ENCODE measurements at regions not wholly inside any gene's neighbourhood (a gene's known extent, or its start where the extent isn't known, plus 50 kb on each side); places are given as distances from the start of the nearest gene placed in this dataset.
"Not testable (repeated sequence)": the region's sequence is repeated elsewhere in the genome, so short reads cannot be mapped to it uniquely, and the experiment has no call there.

- DNase-seq, result no peak
Measured at GRCh38 chr6:4366635-4367395, 231.4 kb upstream of the ECI2 start.

GRCh38 chr6:4365686-4366085 lies 230.3 kb upstream of the ECI2 start:
- DNase-seq, result no peak

GRCh38 chr6:4364711-4365110 lies 229.3 kb upstream of the ECI2 start:
- DNase-seq, result no peak

- no peak for DNase-seq
Measured at GRCh38 chr6:4364172-4364571, 228.8 kb upstream of the ECI2 start.

- DNase-seq, result no peak
Measured at GRCh38 chr6:4363656-4364055, 228.3 kb upstream of the ECI2 start.

GRCh38 chr6:4362326-4362725 lies 227.0 kb upstream of the ECI2 start:
- no peak for DNase-seq

GRCh38 chr6:4360920-4361319 lies 225.5 kb upstream of the ECI2 start:
- DNase-seq, result no peak

- DNase-seq, result no peak
Measured at GRCh38 chr6:4359108-4359730, 223.8 kb upstream of the ECI2 start.

GRCh38 chr6:4358414-4359107 lies 223.2 kb upstream of the ECI2 start:
- DNase-seq, result no peak

- not testable (repeated sequence) for DNase-seq
Measured at GRCh38 chr6:4357660-4358152, 222.3 kb upstream of the ECI2 start.

GRCh38 chr6:4356899-4357659 lies 221.7 kb upstream of the ECI2 start:
- no peak for DNase-seq

- no peak for DNase-seq
Measured at GRCh38 chr6:4355241-4355640, 219.9 kb upstream of the ECI2 start.

- no peak for DNase-seq
Measured at GRCh38 chr6:4354181-4354580, 218.8 kb upstream of the ECI2 start.

GRCh38 chr6:4352731-4353130 lies 217.4 kb upstream of the ECI2 start:
- no peak for DNase-seq

- DNase-seq, result no peak
Measured at GRCh38 chr6:4352322-4352669, 216.9 kb upstream of the ECI2 start.

- DNase-seq, result no peak
Measured at GRCh38 chr6:4351520-4352321, 216.3 kb upstream of the ECI2 start.

- DNase-seq, result no peak
Measured at GRCh38 chr6:4350567-4351519, 215.5 kb upstream of the ECI2 start.

- DNase-seq, result no peak
Measured at GRCh38 chr6:4349931-4350330, 214.6 kb upstream of the ECI2 start.

- no peak for DNase-seq
Measured at GRCh38 chr6:4349323-4349722, 213.9 kb upstream of the ECI2 start.

GRCh38 chr6:4348462-4349112 lies 213.2 kb upstream of the ECI2 start:
- no peak for DNase-seq

GRCh38 chr6:4347877-4348276 lies 212.5 kb upstream of the ECI2 start:
- DNase-seq, result no peak
